SK-N-SH treated with all-trans-retinoic acid at 6 μM for 48 hours (cell line): ENCODE measurements at regions not wholly inside any gene's neighbourhood (a gene's known extent, or its start where the extent isn't known, plus 50 kb on each side); places are given as distances from the start of the nearest gene placed in this dataset.

Experiments used
- ATAC-seq: fragments of 200-7000 bp; cut with Tn5 transposase; 3 replicates; pipeline ENCODE4 v1.9.1; 2020; ENCODE audit warnings: mild to moderate bottlenecking, moderate library complexity
- ARNTL ChIP-seq: fragments of 450-650 bp; formaldehyde crosslinking; IDR thresholded peaks from 2 replicates; pipeline ENCODE4 v1.5.0; 2020; ENCODE audit warnings: low read depth, mild to moderate bottlenecking, moderate library complexity, borderline replicate concordance
- BACH2 ChIP-seq: fragments of 250-450 bp; sonication (Bioruptor Pico); IDR thresholded peaks from 2 replicates; pipeline ENCODE4 v1.9.0; 2021; ENCODE audit warnings: mild to moderate bottlenecking, borderline replicate concordance
- CSDC2 ChIP-seq: fragments of 250-450 bp; sonication (Bioruptor Pico); IDR thresholded peaks from 2 replicates; pipeline ENCODE4 v1.5.0; 2020; ENCODE audit warnings: mild to moderate bottlenecking, moderate library complexity
- ESRRG ChIP-seq: fragments of 250-450 bp; sonication (Bioruptor Pico); IDR thresholded peaks from 2 replicates; pipeline ENCODE4 v1.6.1; 2021; ENCODE audit warnings: mild to moderate bottlenecking
- ISL1 ChIP-seq: fragments of 250-450 bp; sonication (Bioruptor Pico); IDR thresholded peaks from 2 replicates; pipeline ENCODE4 v2.1.2; 2022; ENCODE audit warnings: mild to moderate bottlenecking, moderate library complexity
- OSR1 ChIP-seq: fragments of 250-450 bp; sonication (Bioruptor Pico); IDR thresholded peaks from 2 replicates; pipeline ENCODE4 v1.8.0; 2022; ENCODE audit warnings: moderate library complexity, mild to moderate bottlenecking, inconsistent platforms
- PATZ1 ChIP-seq: fragments of 250-450 bp; sonication (Bioruptor Pico); IDR thresholded peaks from 2 replicates; pipeline ENCODE4 v1.8.0; 2020; ENCODE audit warnings: mild to moderate bottlenecking, moderate library complexity, borderline replicate concordance
- POU6F1 ChIP-seq: fragments of 250-450 bp; sonication (Bioruptor Pico); IDR thresholded peaks from 2 replicates; pipeline ENCODE4 v1.8.0; 2021; ENCODE audit warnings: low read depth, mild to moderate bottlenecking, moderate library complexity, borderline replicate concordance
- PPARA ChIP-seq: fragments of 250-450 bp; sonication (Bioruptor Pico); IDR thresholded peaks from 2 replicates; pipeline ENCODE4 v1.5.0; 2020; ENCODE audit warnings: mild to moderate bottlenecking, borderline replicate concordance
- RARB ChIP-seq: fragments of 250-450 bp; sonication (Bioruptor Pico); IDR thresholded peaks from 2 replicates; pipeline ENCODE4 v1.8.0; 2021; ENCODE audit warnings: mild to moderate bottlenecking, moderate library complexity
- SNAI2 ChIP-seq: fragments of 250-450 bp; sonication (Bioruptor Pico); IDR thresholded peaks from 2 replicates; pipeline ENCODE4 v1.5.0; 2020; ENCODE audit warnings: mild to moderate bottlenecking, moderate library complexity
- TCF4 ChIP-seq: fragments of 250-450 bp; sonication (Bioruptor Pico); IDR thresholded peaks from 2 replicates; pipeline ENCODE4 v1.8.0; 2021; ENCODE audit warnings: mild to moderate bottlenecking, moderate library complexity, borderline replicate concordance
- TOX ChIP-seq: fragments of 250-450 bp; sonication (Bioruptor Pico); IDR thresholded peaks from 2 replicates; pipeline ENCODE4 v1.8.0; 2021; ENCODE audit warnings: mild to moderate bottlenecking, moderate library complexity, borderline replicate concordance
- ZFP3 ChIP-seq: fragments of 250-450 bp; sonication (Bioruptor Pico); IDR thresholded peaks from 2 replicates; pipeline ENCODE4 v1.5.0; 2020; ENCODE audit warnings: mild to moderate bottlenecking, moderate library complexity
- ZFP30 ChIP-seq: fragments of 450-650 bp; formaldehyde crosslinking; IDR thresholded peaks from 2 replicates; pipeline ENCODE4 v1.5.0; 2022; ENCODE audit warnings: mild to moderate bottlenecking, moderate library complexity
- ZNF565 ChIP-seq: fragments of 450-650 bp; formaldehyde crosslinking; conservative IDR thresholded peaks from 2 replicates; pipeline ENCODE4 v1.5.0; 2020; ENCODE audit warnings: low read depth, mild to moderate bottlenecking, moderate library complexity
- ZNF8 ChIP-seq: fragments of 450-650 bp; formaldehyde crosslinking; IDR thresholded peaks from 2 replicates; pipeline ENCODE4 v1.5.0; 2020; ENCODE audit warnings: mild to moderate bottlenecking, moderate library complexity
- TF ChIP-seq, protein P1 (sequence below): fragments of 250-450 bp; sonication (Bioruptor Pico); IDR thresholded peaks from 2 replicates; pipeline ENCODE4 v1.5.1; 2020; ENCODE audit warnings: low read depth, mild to moderate bottlenecking, moderate library complexity
- TF ChIP-seq, protein P2 (sequence below): fragments of 250-450 bp; sonication (Bioruptor Pico); IDR thresholded peaks from 2 replicates; pipeline ENCODE4 v1.5.0; 2020; ENCODE audit warnings: mild to moderate bottlenecking, moderate library complexity

- TF ChIP-seq ESRRG (no peak), PPARA (no peak), TCF4 (CRISPR knock-in tag) (no peak), ISL1 (CRISPR knock-in tag) (no peak), TOX (CRISPR knock-in tag) (no peak), ARNTL (CRISPR knock-in tag) (no peak), PATZ1 (CRISPR knock-in tag) (no peak), RARB (no peak), BACH2 (CRISPR knock-in tag) (no peak)
- TF ChIP-seq, protein P1, sequence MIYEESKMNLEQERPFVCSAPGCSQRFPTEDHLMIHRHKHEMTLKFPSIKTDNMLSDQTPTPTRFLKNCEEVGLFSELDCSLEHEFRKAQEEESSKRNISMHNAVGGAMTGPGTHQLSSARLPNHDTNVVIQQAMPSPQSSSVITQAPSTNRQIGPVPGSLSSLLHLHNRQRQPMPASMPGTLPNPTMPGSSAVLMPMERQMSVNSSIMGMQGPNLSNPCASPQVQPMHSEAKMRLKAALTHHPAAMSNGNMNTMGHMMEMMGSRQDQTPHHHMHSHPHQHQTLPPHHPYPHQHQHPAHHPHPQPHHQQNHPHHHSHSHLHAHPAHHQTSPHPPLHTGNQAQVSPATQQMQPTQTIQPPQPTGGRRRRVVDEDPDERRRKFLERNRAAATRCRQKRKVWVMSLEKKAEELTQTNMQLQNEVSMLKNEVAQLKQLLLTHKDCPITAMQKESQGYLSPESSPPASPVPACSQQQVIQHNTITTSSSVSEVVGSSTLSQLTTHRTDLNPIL (CRISPR knock-in tag): no peak
- TF ChIP-seq, protein P2, sequence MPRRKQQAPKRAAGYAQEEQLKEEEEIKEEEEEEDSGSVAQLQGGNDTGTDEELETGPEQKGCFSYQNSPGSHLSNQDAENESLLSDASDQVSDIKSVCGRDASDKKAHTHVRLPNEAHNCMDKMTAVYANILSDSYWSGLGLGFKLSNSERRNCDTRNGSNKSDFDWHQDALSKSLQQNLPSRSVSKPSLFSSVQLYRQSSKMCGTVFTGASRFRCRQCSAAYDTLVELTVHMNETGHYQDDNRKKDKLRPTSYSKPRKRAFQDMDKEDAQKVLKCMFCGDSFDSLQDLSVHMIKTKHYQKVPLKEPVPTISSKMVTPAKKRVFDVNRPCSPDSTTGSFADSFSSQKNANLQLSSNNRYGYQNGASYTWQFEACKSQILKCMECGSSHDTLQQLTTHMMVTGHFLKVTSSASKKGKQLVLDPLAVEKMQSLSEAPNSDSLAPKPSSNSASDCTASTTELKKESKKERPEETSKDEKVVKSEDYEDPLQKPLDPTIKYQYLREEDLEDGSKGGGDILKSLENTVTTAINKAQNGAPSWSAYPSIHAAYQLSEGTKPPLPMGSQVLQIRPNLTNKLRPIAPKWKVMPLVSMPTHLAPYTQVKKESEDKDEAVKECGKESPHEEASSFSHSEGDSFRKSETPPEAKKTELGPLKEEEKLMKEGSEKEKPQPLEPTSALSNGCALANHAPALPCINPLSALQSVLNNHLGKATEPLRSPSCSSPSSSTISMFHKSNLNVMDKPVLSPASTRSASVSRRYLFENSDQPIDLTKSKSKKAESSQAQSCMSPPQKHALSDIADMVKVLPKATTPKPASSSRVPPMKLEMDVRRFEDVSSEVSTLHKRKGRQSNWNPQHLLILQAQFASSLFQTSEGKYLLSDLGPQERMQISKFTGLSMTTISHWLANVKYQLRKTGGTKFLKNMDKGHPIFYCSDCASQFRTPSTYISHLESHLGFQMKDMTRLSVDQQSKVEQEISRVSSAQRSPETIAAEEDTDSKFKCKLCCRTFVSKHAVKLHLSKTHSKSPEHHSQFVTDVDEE (CRISPR knock-in tag): no peak
- no peak for ATAC-seq
These were observed 151.8 kb upstream of the TSC22D2 start for GRCh38 chr3:150256318-150256717.

- TF ChIP-seq PPARA (no peak), ZNF8 (CRISPR knock-in tag) (no peak), TCF4 (CRISPR knock-in tag) (no peak), POU6F1 (no peak), BACH2 (CRISPR knock-in tag) (no peak), ZFP3 (CRISPR knock-in tag) (no peak), TOX (CRISPR knock-in tag) (no peak), ZNF565 (no peak), RARB (no peak)
- TF ChIP-seq, protein P2 (CRISPR knock-in tag): no peak
- TF ChIP-seq, protein P1 (CRISPR knock-in tag): no peak
- ATAC-seq: no peak
These were observed 152.3 kb upstream of the TSC22D2 start for GRCh38 chr3:150255826-150256225.

- no peak for ATAC-seq
- TF ChIP-seq, protein P2 (CRISPR knock-in tag): no peak
- no peak for TF ChIP-seq CSDC2 (CRISPR knock-in tag)
- TF ChIP-seq, protein P1 (CRISPR knock-in tag): no peak
- TF ChIP-seq SNAI2 (CRISPR knock-in tag): no peak
- no peak for TF ChIP-seq ESRRG
- no peak for TF ChIP-seq ZFP30 (CRISPR knock-in tag)
- no peak for TF ChIP-seq OSR1
- no peak for TF ChIP-seq ARNTL (CRISPR knock-in tag)
These were observed 152.7 kb upstream of the TSC22D2 start for GRCh38 chr3:150255413-150255812.
